HG02623 (cell line): ENCODE measurements at regions not wholly inside any gene's neighbourhood (a gene's known extent, or its start where the extent isn't known, plus 50 kb on each side); places are given as distances from the start of the nearest gene placed in this dataset.
"Not testable (repeated sequence)": the region's sequence is repeated elsewhere in the genome, so short reads cannot be mapped to it uniquely, and the experiment has no call there.

Experiments used
- ATAC-seq: cut with Tn5 transposase; IDR thresholded peaks from one replicate; pipeline ENCODE4 v1.9.1; 2021; ENCODE audit warnings: moderate library complexity; ENCODE audit not compliant: unreplicated experiment

- no peak for ATAC-seq
Observed at GRCh38 chr3:25944329-25944728, 154.4 kb downstream of the OXSM start.

GRCh38 chr3:25945366-25945765 is 155.5 kb downstream of the OXSM start:
- no peak for ATAC-seq

GRCh38 chr3:25945836-25946235 is 155.9 kb downstream of the OXSM start:
- no peak for ATAC-seq

GRCh38 chr3:25952133-25952532 is 162.2 kb downstream of the OXSM start:
- no peak for ATAC-seq

- ATAC-seq = no peak
Observed at GRCh38 chr3:25957026-25957425, 167.1 kb downstream of the OXSM start.

- no peak for ATAC-seq
Observed at GRCh38 chr3:25960776-25961175, 170.9 kb downstream of the OXSM start.

GRCh38 chr3:25962255-25962654 is 172.4 kb downstream of the OXSM start:
- no peak for ATAC-seq

- ATAC-seq = no peak
Observed at GRCh38 chr3:25964141-25964540, 174.3 kb downstream of the OXSM start.

GRCh38 chr3:25967385-25967784 is 177.5 kb downstream of the OXSM start:
- no peak for ATAC-seq

GRCh38 chr3:25971736-25972135 is 181.8 kb downstream of the OXSM start:
- no peak for ATAC-seq

- ATAC-seq = no peak
Observed at GRCh38 chr3:25973122-25973521, 183.2 kb downstream of the OXSM start.

- ATAC-seq = no peak
Observed at GRCh38 chr3:25982756-25983155, 192.9 kb downstream of the OXSM start.

- no peak for ATAC-seq
Observed at GRCh38 chr3:25985621-25986020, 195.7 kb downstream of the OXSM start.

GRCh38 chr3:25992606-25993005 is 202.7 kb downstream of the OXSM start:
- ATAC-seq = no peak

GRCh38 chr3:26004172-26004571 is 214.3 kb downstream of the OXSM start:
- ATAC-seq = no peak

- ATAC-seq = no peak
Observed at GRCh38 chr3:26011276-26011675, 221.4 kb downstream of the OXSM start.

GRCh38 chr3:26012241-26012745 is 222.4 kb downstream of the OXSM start:
- no peak for ATAC-seq

GRCh38 chr3:26015752-26016151 is 225.9 kb downstream of the OXSM start:
- ATAC-seq = no peak

- ATAC-seq = no peak
Observed at GRCh38 chr3:26018889-26019288, 229.0 kb downstream of the OXSM start.

GRCh38 chr3:26024206-26024605 is 234.3 kb downstream of the OXSM start:
- ATAC-seq = not testable (repeated sequence)

GRCh38 chr3:26029321-26029720 is 239.4 kb downstream of the OXSM start:
- no peak for ATAC-seq

GRCh38 chr3:26042126-26042525 is 252.2 kb downstream of the OXSM start:
- ATAC-seq = not testable (repeated sequence)

- no peak for ATAC-seq
Observed at GRCh38 chr3:26049951-26050350, 260.1 kb downstream of the OXSM start.

GRCh38 chr3:26050776-26051175 is 260.9 kb downstream of the OXSM start:
- no peak for ATAC-seq
